ENCODE measurements at regions not wholly inside any gene's neighbourhood (a gene's known extent, or its start where the extent isn't known, plus 50 kb on each side); places are given as distances from the start of the nearest gene placed in this dataset.
"Not testable (repeated sequence)": the region's sequence is repeated elsewhere in the genome, so short reads cannot be mapped to it uniquely, and the experiment has no call there.

DNA sequence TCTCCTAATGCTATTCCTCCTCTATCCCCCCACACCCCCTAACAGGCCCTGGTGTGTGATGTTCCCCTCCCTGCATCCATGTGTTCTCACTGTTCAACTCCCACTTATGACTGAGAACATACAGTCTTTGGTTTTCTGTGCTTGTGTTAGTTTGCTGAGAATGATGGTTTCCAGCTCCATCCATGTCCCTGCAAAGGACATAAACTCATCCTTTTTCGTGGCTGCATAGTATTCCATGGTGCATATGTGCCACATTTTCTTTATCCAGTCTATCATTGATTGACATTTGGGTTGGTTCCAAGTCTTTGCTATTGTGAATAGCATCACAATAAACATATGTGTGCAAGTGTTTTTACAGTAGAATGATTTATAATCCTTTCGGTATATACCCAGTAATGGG lies 870.0 kb upstream of the SLC39A10 start:
- TF ChIP-seq, protein P1, sequence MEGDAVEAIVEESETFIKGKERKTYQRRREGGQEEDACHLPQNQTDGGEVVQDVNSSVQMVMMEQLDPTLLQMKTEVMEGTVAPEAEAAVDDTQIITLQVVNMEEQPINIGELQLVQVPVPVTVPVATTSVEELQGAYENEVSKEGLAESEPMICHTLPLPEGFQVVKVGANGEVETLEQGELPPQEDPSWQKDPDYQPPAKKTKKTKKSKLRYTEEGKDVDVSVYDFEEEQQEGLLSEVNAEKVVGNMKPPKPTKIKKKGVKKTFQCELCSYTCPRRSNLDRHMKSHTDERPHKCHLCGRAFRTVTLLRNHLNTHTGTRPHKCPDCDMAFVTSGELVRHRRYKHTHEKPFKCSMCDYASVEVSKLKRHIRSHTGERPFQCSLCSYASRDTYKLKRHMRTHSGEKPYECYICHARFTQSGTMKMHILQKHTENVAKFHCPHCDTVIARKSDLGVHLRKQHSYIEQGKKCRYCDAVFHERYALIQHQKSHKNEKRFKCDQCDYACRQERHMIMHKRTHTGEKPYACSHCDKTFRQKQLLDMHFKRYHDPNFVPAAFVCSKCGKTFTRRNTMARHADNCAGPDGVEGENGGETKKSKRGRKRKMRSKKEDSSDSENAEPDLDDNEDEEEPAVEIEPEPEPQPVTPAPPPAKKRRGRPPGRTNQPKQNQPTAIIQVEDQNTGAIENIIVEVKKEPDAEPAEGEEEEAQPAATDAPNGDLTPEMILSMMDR (IDR thresholded peaks at IDR 0.05 in 4 of 5, conservative IDR thresholded peaks at IDR 0.05 in 1 of 5) = not testable (repeated sequence)
- not testable (repeated sequence) for TF ChIP-seq POLR2A (IDR thresholded peaks at IDR 0.05)
